AG10803 (cell line): ENCODE measurements at regions not wholly inside any gene's neighbourhood (a gene's known extent, or its start where the extent isn't known, plus 50 kb on each side); places are given as distances from the start of the nearest gene placed in this dataset.
A peak's percentile ranks its signal among the peaks of the same experiment; 100 is the strongest.

Source experiments
- DNase-seq: peaks from one replicate; pipeline ENCODE4 v3.0.0; 2010; ENCODE audit warnings: low read depth
- H3K4me3 ChIP-seq: 2 replicates; pipeline ENCODE4 v1.5.1; 2011; ENCODE audit warnings: mild to moderate bottlenecking, low read length, control low read depth
- CTCF ChIP-seq: conservative IDR thresholded peaks from 2 replicates; pipeline ENCODE4 v1.5.1; 2011; ENCODE audit warnings: mild to moderate bottlenecking, low read length, control low read depth, inconsistent platforms

DNA sequence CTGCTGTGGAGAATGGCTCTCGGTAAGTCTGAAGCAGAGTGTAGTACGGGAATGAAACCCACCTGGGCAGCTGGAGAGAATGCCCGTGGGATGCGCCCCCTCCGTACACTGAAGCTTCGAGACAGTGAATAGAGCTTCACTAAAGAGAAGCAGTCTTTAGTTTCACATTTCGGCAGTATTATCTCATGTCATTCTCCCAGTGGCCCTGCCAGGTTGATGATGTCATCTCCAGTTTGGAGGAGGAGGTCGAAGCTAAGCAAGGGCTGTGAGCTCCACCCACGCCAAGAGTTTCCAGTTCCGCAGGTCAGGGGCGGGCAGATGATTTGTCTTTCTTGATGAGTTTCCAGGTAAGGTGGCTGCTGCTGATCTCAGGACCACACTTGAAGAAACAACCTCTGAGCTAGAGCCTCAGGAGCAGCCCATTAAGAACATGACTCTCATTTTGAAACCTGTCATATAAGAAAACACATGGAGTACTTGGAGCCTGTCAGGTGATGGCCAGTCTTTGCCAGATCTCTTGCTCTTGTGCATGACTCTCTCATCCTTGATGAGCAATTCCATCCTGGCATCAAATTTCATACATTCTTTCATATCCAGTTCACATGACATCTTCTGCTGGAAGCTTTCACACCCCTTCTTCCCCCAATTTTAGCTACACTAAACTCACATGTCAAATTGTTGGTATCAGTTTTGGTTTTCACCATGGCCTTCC, 475.0 kb downstream of the RNF144A start:
- no peak overlapping the region for H3K4me3 ChIP-seq
- no peak for TF ChIP-seq CTCF
- peak; percentile 3 for DNase-seq

DNA sequence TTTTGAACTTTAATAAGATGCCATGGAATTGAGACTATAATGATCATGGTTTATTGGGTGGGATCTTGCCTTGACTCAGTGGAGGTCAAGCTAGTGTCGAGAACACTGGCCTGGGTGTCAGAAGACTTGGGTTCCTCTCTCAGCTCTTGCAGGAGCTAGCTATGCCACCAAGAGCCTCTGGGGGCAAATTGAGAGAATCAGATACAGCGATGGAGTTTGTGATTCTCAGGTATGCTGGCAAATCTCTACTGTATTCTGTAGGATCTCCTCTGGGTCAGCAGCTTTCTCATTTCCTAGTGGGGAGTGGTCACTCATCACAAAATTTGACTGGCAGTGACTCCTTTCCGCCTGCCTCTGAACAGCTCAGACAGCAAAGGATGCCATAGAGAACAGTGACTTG, 477.0 kb downstream of the RNF144A start:
- H3K4me3 ChIP-seq = no peak overlapping the region
- no peak for DNase-seq
- TF ChIP-seq CTCF = no peak

DNA sequence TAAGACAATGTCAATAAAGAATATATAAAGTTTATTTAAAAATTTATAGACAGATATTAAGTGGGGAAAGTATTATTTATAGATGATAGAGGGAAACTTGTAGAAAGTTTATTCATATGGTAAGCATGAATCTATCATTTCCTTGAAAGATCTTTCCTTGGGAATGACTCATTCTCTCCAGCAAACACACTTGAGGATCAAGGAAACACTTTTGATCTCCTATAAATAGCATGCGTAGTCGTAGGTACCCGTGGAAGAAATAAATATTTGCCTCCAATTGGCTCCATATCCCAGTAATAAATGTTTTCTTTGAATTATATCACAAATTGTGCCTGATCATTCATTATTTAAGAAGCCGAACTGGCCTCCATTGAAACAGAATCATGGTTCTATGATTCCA, 483.4 kb downstream of the RNF144A start:
- TF ChIP-seq CTCF = no peak
- H3K4me3 ChIP-seq = no peak overlapping the region
- DNase-seq = no peak

GRCh38 chr2:7403092-7403775, 486.0 kb downstream of the RNF144A start:
- TF ChIP-seq CTCF = no peak
- no peak overlapping the region for H3K4me3 ChIP-seq
- DNase-seq = no peak

DNA sequence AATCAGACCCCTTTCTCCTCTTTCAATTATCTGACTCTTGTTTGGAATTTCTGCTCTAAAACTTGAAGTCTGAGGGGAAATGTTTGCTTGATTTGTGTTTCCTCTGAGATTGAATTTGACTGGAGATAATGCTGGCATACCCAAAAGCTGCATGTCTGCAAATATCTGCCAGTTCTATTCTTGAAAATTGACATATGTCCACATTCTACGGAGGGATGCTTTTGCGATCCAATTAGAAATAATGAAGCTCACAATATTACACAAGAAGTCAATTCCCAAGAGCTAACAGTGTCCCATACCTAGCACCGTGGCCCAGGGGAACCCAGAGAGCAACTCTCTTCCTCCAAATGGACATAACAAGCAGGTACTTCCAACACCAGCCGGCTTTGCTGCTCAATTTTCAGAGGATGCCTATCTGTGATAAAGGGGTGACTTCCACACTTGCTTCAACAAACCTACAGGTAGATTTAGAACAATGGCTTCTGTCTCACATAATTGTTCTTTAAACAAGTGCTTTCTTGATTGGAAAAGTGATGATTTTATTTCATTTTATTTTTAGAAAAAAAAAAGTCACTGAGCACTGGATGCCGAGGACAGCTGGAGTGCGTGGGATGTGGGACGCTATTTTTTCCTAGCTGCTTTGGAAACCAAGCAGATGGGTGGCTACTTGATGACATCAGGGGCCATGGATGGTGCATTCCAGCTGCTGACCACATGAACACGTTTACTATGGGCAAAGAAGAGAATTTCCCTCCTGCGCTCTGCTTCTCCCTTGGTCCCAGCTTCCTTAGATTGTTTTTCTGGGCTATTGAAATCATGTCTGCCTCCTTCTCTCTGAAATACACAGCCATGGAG, 488.9 kb downstream of the RNF144A start:
- TF ChIP-seq CTCF = no peak
- H3K4me3 ChIP-seq = no peak overlapping the region
- peak; percentile 36 for DNase-seq

- no peak overlapping the region for H3K4me3 ChIP-seq
- no peak for DNase-seq
- no peak for TF ChIP-seq CTCF
Observed at GRCh38 chr2:7407001-7407400, 489.8 kb downstream of the RNF144A start.
